Endothelial cell of umbilical vein (primary cell): ENCODE measurements at regions not wholly inside any gene's neighbourhood (a gene's known extent, or its start where the extent isn't known, plus 50 kb on each side); places are given as distances from the start of the nearest gene placed in this dataset.

ENCODE experiments used
- BruUV-seq: library from RNA; stranded (reverse); fragments of 400-500 nt; replicated peaks from 2 replicates; lab custom pipeline; 2021; lab: Mats Ljungman, UMichigan
- CTCF ChIA-PET: fragments of 300-600, 350-600 bp; sonication (Branson Sonifier 250); formaldehyde crosslinking; loops from one replicate; lab custom pipeline; 2021; ENCODE audit warnings: antibody characterized with exemption, inconsistent platforms; lab: Charles Lee
- POLR2A ChIA-PET: fragments of 300-600, 350-600 bp; sonication (Branson Sonifier 250); formaldehyde crosslinking; loops from one replicate; lab custom pipeline; 2021; ENCODE audit warnings: antibody characterized with exemption, inconsistent platforms; lab: Charles Lee
- DNase-seq: peaks from one replicate; pipeline ENCODE4 v3.0.0-alpha.2; 2011; ENCODE audit warnings: low read depth, low spot score
- FAIRE-seq: peaks from 2 replicates; lab custom pipeline; 2011; peaks lifted over from hg19 to GRCh38; lab: Jason Lieb, UNC
- H2AFZ ChIP-seq: 2 replicates; pipeline ENCODE4 v1.6.0; 2012; ENCODE audit warnings: low read depth, low read length, control low read depth, inconsistent platforms
- H3K27ac ChIP-seq: 2 replicates; pipeline ENCODE4 v1.5.1; 2011; ENCODE audit warnings: low read depth, mild to moderate bottlenecking, control low read depth, low read length, moderate library complexity; ENCODE audit not compliant: insufficient read depth
- H3K27me3 ChIP-seq, 2 experiments: 2 replicates each; pipeline versions ENCODE4 v1.6.0 to v1.6.1; 2011; ENCODE audit warnings: low read length in 2 of 2, mixed read lengths in 1 of 2; ENCODE audit not compliant: control insufficient read depth in 2 of 2, insufficient read depth in 2 of 2
- H3K36me3 ChIP-seq, 2 experiments: 2 replicates in 1 of 2; 3 replicates in 1 of 2; pipeline ENCODE4 v1.5.1; 2011; ENCODE audit warnings: low read length in 2 of 2, mild to moderate bottlenecking in 1 of 2, moderate library complexity in 1 of 2; ENCODE audit not compliant: control insufficient read depth in 2 of 2, insufficient read depth in 2 of 2; ENCODE audit errors: extremely low read depth in 1 of 2
- H3K4me1 ChIP-seq: 3 replicates; pipeline ENCODE4 v1.5.1; 2011; ENCODE audit warnings: mild to moderate bottlenecking, low read length; ENCODE audit not compliant: control insufficient read depth, insufficient read depth; ENCODE audit errors: extremely low read depth
- H3K4me2 ChIP-seq: 2 replicates; pipeline ENCODE4 v1.6.1; 2011; ENCODE audit warnings: low read length, control low read depth, mixed read lengths; ENCODE audit not compliant: insufficient read depth
- H3K4me3 ChIP-seq, 3 experiments: fragments of 200-600 bp in 1 of 3; sonication (generic), shearing (Covaris generic) in 1 of 3; replicated peaks in 1 of 3; 2 replicates each; pipeline ENCODE4 v1.5.1; 2011 to 2016; ENCODE audit warnings: control low read depth in 3 of 3, low read length in 3 of 3, mild to moderate bottlenecking in 2 of 3, inconsistent platforms in 1 of 3, low read depth in 1 of 3, moderate library complexity in 1 of 3; ENCODE audit not compliant: insufficient read depth in 1 of 3
- H3K79me2 ChIP-seq: 2 replicates; pipeline ENCODE4 v1.6.0; 2012; ENCODE audit warnings: low read length, inconsistent platforms; ENCODE audit not compliant: control insufficient read depth, insufficient read depth
- H3K9ac ChIP-seq: replicated peaks from 2 replicates; pipeline ENCODE3; 2011; ENCODE audit warnings: low read length, control low read depth; ENCODE audit not compliant: insufficient read depth; ENCODE audit errors: extremely low read depth
- H3K9me1 ChIP-seq: replicated peaks from 3 replicates; pipeline ENCODE4 v1.6.0; 2011; ENCODE audit warnings: mild to moderate bottlenecking, low read length; ENCODE audit not compliant: control insufficient read depth, insufficient read depth; ENCODE audit errors: extremely low read depth
- H3K9me3 ChIP-seq: replicated peaks from 2 replicates; pipeline ENCODE4 v1.5.1; 2012; ENCODE audit warnings: low read length, inconsistent platforms; ENCODE audit not compliant: control insufficient read depth, insufficient read depth
- H4K20me1 ChIP-seq: replicated peaks from 2 replicates; pipeline ENCODE3; 2011; ENCODE audit warnings: mild to moderate bottlenecking, low read length; ENCODE audit not compliant: control insufficient read depth, insufficient read depth; ENCODE audit errors: extremely low read depth
- CTCF ChIP-seq, 2 donors: IDR thresholded peaks; 1 replicate in 1 of 2; 2 replicates in 1 of 2; pipeline ENCODE4 v1.5.1; 2011; ENCODE audit warnings: low read length in 2 of 2, mild to moderate bottlenecking in 2 of 2, moderate library complexity in 2 of 2, control low read depth in 1 of 2, inconsistent platforms in 1 of 2, low read depth in 1 of 2; ENCODE audit not compliant: insufficient read depth in 1 of 2; ENCODE audit errors: extremely low read depth in 1 of 2
- EZH2 ChIP-seq: IDR thresholded peaks from 2 replicates; pipeline ENCODE4 v1.6.1; 2012; ENCODE audit warnings: borderline replicate concordance, low read depth, mild to moderate bottlenecking, moderate library complexity, low read length, inconsistent platforms; ENCODE audit not compliant: severe bottlenecking
- FOS ChIP-seq: IDR thresholded peaks from 2 replicates; pipeline ENCODE4 v1.6.1; 2011; ENCODE audit warnings: mild to moderate bottlenecking, low read length, moderate library complexity, borderline replicate concordance; ENCODE audit not compliant: insufficient read depth
- GATA2 ChIP-seq: IDR thresholded peaks from 2 replicates; pipeline ENCODE4 v1.7.0; 2011; ENCODE audit warnings: low read depth, mild to moderate bottlenecking, moderate library complexity, mixed read lengths, low read length; ENCODE audit not compliant: insufficient read length, insufficient read depth
- JUN ChIP-seq: IDR thresholded peaks from 2 replicates; pipeline ENCODE4 v1.6.1; 2011; ENCODE audit warnings: borderline replicate concordance, low read depth; ENCODE audit not compliant: insufficient read length, insufficient read depth
- MAX ChIP-seq: IDR thresholded peaks from 2 replicates; pipeline ENCODE4 v1.6.1; 2011; ENCODE audit not compliant: insufficient read depth, insufficient read length
- MYC ChIP-seq: IDR thresholded peaks from one replicate; pipeline ENCODE4 v1.6.1; 2011; ENCODE audit warnings: mild to moderate bottlenecking, low read depth, low read length
- POLR2A ChIP-seq: IDR thresholded peaks from 2 replicates; pipeline ENCODE4 v1.6.1; 2012; ENCODE audit warnings: low read depth, mild to moderate bottlenecking, control low read depth, low read length
- POLR2AphosphoS5 ChIP-seq: IDR thresholded peaks from 2 replicates; pipeline ENCODE4 v1.6.1; 2012; ENCODE audit warnings: low read depth, mild to moderate bottlenecking, control low read depth, low read length, moderate library complexity; ENCODE audit not compliant: insufficient read depth
- dilution Hi-C: fragments of 300-500 bp; cut with MboI; formaldehyde crosslinking; loops from one replicate; pipeline ENCODE4 v1.15.0; 2019; ENCODE audit warnings: low sequenced_read_pairs; ENCODE audit not compliant: extremely low pct_ligation_motif_present
- intact Hi-C: fragments of 100-400 bp; cut with micrococcal nuclease; formaldehyde crosslinking; loops from one replicate; pipeline ENCODE4 v1.10.0; 2022

GRCh38 chr10:57675125-57675524 lies 592.6 kb downstream of the IPMK start:
- BruUV-seq = no TSS peak
- Histone ChIP-seq H3K9me3 (no peaks in the 10 kb centered on the region), H3K4me2 (no peak overlapping the region), H3K79me2 (no peaks in the 10 kb centered on the region), H3K4me3 (no peak overlapping the region), H3K9ac (no peak overlapping the region), H3K27ac (no peak overlapping the region), H2AFZ (no peak overlapping the region), H3K9me1 (no peaks in the 10 kb centered on the region), H4K20me1 (no peaks in the 10 kb centered on the region), H3K27me3 (no peaks in the 10 kb centered on the region), H3K36me3 (no peaks in the 10 kb centered on the region), H3K4me1 (no peaks in the 10 kb centered on the region)
- TF ChIP-seq POLR2A = no peak
- TF ChIP-seq FOS = no peak
- no peak for TF ChIP-seq JUN
- DNase-seq (no peak), FAIRE-seq (no peak)
- ChIA-PET POLR2A (no interaction called here), CTCF (no interaction called here)
- intact Hi-C loops = no loop called here
- dilution Hi-C loops = no loop called here

GRCh38 chr10:57673446-57673960 lies 594.2 kb downstream of the IPMK start:
- Histone ChIP-seq H4K20me1 (no peaks in the 10 kb centered on the region), H3K36me3 (no peaks in the 10 kb centered on the region), H3K9me3 (no peaks in the 10 kb centered on the region), H2AFZ (no peak overlapping the region), H3K27me3 (no peaks in the 10 kb centered on the region), H3K4me3 (no peak overlapping the region), H3K4me2 (no peak overlapping the region), H3K9me1 (no peaks in the 10 kb centered on the region), H3K27ac (no peak overlapping the region), H3K9ac (no peak overlapping the region), H3K79me2 (no peaks in the 10 kb centered on the region), H3K4me1 (no peaks in the 10 kb centered on the region)
- intact Hi-C loops (no loop called here), dilution Hi-C loops (no loop called here)
- no TSS peak for BruUV-seq
- FAIRE-seq (no peak), DNase-seq (no peak)
- POLR2A ChIA-PET = no interaction called here
- CTCF ChIA-PET = no interaction called here
- TF ChIP-seq GATA2 (no peak), POLR2A (no peak), POLR2AphosphoS5 (no peak), MAX (no peak), FOS (no peak), JUN (no peak), MYC (no peak), CTCF (IDR thresholded peaks at IDR 0.05; ENCODE audit: extremely low read depth in 1 of 2, insufficient read depth in 1 of 2, low read depth in 1 of 2, low read length in 2 of 2) (no peak), EZH2 (no peak)
